ENCODE measurements at regions not wholly inside any gene's neighbourhood (a gene's known extent, or its start where the extent isn't known, plus 50 kb on each side); places are given as distances from the start of the nearest gene placed in this dataset.
"Not testable (repeated sequence)": the region's sequence is repeated elsewhere in the genome, so short reads cannot be mapped to it uniquely, and the experiment has no call there.

DNA sequence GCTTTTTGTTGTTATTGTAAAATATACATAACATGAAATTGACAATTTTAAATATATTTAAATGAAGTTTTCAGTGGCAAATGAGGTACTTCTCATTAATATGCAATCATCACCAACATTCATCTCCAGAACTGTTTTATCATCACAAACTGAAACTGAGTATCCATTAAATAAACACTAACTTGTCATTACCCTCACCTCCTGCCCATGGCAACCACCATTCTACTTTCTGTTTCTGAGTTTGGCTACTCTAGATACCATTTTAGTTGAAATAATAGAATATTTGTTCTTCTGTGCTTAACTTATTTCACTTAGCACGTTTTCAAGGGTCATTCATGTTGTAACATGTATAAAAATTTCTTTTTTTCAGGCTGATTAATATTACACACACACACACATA is 834.3 kb downstream of the PLOD2 start:
- TF ChIP-seq, protein P1, sequence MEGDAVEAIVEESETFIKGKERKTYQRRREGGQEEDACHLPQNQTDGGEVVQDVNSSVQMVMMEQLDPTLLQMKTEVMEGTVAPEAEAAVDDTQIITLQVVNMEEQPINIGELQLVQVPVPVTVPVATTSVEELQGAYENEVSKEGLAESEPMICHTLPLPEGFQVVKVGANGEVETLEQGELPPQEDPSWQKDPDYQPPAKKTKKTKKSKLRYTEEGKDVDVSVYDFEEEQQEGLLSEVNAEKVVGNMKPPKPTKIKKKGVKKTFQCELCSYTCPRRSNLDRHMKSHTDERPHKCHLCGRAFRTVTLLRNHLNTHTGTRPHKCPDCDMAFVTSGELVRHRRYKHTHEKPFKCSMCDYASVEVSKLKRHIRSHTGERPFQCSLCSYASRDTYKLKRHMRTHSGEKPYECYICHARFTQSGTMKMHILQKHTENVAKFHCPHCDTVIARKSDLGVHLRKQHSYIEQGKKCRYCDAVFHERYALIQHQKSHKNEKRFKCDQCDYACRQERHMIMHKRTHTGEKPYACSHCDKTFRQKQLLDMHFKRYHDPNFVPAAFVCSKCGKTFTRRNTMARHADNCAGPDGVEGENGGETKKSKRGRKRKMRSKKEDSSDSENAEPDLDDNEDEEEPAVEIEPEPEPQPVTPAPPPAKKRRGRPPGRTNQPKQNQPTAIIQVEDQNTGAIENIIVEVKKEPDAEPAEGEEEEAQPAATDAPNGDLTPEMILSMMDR (IDR thresholded peaks at IDR 0.05; ENCODE audit: unreplicated experiment in 3 of 3): no peak
- H3K36me3 Mint-ChIP-seq (ENCODE audit: low read depth): no peaks in the 10 kb centered on the region
- no peaks in the 10 kb centered on the region for H3K4me1 Mint-ChIP-seq
- H3K27ac Mint-ChIP-seq: no peak overlapping the region
- H3K9me3 Mint-ChIP-seq: no peaks in the 10 kb centered on the region
- no peaks in the 10 kb centered on the region for H3K27me3 Mint-ChIP-seq (ENCODE audit: low read depth)
- no peak overlapping the region for H3K4me3 Mint-ChIP-seq

DNA sequence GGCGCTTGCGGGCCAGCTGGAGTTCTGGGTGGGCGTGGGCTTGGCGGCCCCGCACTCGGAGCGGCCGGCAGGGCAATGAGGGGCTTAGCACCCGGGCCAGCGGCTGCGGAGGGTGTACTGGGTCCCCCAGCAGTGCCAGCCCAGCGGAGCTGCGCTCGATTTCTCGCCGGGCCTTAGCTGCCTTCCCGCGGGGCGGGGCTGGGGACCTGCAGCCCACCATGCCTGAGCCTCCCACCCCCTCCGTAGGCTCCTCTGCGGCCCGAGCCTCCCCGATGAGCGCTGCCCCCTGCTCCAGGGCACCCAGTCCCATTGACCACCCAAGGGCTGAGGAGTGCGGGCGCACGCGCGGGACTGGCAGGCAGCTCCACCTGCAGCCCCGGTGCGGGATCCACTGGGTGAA is 827.6 kb downstream of the PLOD2 start:
- H3K36me3 Mint-ChIP-seq (ENCODE audit: low read depth); H3K9me3 Mint-ChIP-seq; H3K4me3 Mint-ChIP-seq; H3K27me3 Mint-ChIP-seq (ENCODE audit: low read depth); H3K27ac Mint-ChIP-seq; H3K4me1 Mint-ChIP-seq: not testable (repeated sequence)

DNA sequence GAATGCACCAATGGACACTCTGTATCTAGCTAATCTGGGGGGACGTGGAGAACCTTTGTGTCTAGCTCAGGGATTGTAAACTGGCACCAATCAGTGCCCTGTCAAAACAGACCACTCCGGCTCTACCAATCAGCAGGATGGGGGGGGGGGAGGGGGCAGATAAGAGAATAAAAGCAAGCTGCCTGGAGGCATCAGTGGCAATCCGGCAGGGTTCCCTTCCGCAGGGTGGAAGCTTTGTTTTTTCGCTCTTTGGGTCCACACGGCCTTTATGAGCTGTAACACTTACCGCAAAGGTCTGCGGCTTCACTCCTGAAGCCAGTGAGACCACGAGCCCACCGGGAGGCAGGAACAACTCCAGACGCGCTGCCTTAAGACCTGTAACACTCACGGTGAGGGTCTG is 827.1 kb downstream of the PLOD2 start:
- Mint-ChIP-seq H3K36me3 (ENCODE audit: low read depth) (no peaks in the 10 kb centered on the region), H3K27me3 (ENCODE audit: low read depth) (peaks cover 5% of the 10 kb centered on the region), H3K4me1 (no peaks in the 10 kb centered on the region), H3K27ac (no peak overlapping the region), H3K4me3 (no peak overlapping the region), H3K9me3 (no peaks in the 10 kb centered on the region)
- TF ChIP-seq, protein P1 (IDR thresholded peaks at IDR 0.05; ENCODE audit: unreplicated experiment in 3 of 3): no peak

DNA sequence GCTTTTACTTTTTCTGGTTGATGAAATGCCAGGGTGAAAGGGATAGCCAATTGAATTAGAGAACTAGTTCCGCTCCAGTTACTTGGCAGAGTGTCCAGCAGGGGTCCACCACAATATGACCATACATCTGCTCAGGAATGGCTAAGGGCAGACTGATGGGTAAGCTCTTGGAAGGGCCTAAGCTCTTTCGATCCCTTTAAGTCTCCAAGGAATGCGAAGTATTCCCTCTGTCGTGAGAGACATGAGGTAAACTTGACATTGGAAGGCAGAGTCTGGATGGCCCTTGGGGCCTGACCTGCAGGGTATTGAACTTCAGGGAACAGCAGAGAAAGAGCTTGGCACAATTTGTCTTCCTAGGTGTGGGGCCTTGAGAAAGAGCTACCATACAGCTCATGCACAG is 805.8 kb downstream of the PLOD2 start:
- no peak overlapping the region for H3K4me3 Mint-ChIP-seq
- peaks cover 31% of the 10 kb centered on the region for H3K9me3 Mint-ChIP-seq
- TF ChIP-seq, protein P1 (IDR thresholded peaks at IDR 0.05; ENCODE audit: unreplicated experiment in 3 of 3): no peak
- H3K27me3 Mint-ChIP-seq (ENCODE audit: low read depth): no peaks in the 10 kb centered on the region
- peaks cover under 1% of the 10 kb centered on the region for H3K4me1 Mint-ChIP-seq
- peak overlapping the region in 1 of 3 experiments; percentile 54 for H3K27ac Mint-ChIP-seq
- peaks cover 3% of the 10 kb centered on the region for H3K36me3 Mint-ChIP-seq (ENCODE audit: low read depth)

DNA sequence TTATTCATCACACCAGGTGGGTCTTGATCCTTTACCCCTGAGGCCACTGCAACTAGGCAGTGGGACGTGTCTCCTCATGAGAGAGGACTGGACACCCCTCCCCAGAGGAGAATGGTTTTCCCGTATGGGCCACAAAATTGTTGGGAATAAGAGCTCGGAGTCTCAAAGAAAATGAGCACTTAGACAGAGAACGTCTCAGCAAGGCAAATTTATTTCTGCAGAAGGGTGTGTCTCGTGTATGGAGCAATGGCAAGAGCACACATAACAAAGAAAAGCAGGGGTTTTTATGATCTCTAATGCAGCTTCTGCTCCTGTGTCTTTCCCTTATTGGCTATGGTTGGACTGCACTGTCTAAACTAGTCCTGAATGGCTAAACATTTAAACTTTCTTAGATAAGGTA is 803.5 kb downstream of the PLOD2 start:
- Mint-ChIP-seq H3K4me1 (no peaks in the 10 kb centered on the region), H3K36me3 (ENCODE audit: low read depth) (peaks cover 3% of the 10 kb centered on the region), H3K4me3 (no peak overlapping the region)

DNA sequence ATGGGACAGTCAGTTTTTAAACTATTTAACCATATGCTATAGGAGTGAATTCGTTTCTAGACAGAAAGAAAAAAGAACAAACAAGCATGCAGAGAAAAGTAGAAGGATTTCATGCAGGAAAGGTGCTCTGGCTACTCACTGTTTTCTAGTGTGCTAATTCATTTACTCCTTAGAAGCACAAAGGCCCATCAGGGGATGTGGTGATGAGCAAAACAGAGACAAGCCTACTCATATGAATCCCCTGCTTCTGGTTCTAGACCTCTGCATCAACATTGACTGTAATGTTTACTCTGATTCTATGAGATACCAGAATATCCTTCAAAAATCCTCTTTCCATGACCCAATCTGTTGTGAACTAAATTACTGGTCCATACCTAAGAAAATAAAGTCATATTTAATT is 801.9 kb downstream of the PLOD2 start:
- peaks cover 31% of the 10 kb centered on the region for H3K9me3 Mint-ChIP-seq
- no peak overlapping the region for H3K4me3 Mint-ChIP-seq
- H3K27ac Mint-ChIP-seq: no peak overlapping the region
- peaks cover 1% of the 10 kb centered on the region for H3K36me3 Mint-ChIP-seq (ENCODE audit: low read depth)
- H3K27me3 Mint-ChIP-seq (ENCODE audit: low read depth): no peaks in the 10 kb centered on the region
- no peaks in the 10 kb centered on the region for H3K4me1 Mint-ChIP-seq
- TF ChIP-seq, protein P1 (IDR thresholded peaks at IDR 0.05; ENCODE audit: unreplicated experiment in 3 of 3): no peak

More for the DNA sequence above, 803.5 kb downstream of the PLOD2 start:
- Mint-ChIP-seq H3K27me3 (ENCODE audit: low read depth) (no peaks in the 10 kb centered on the region), H3K27ac (peak overlapping the region in 2 of 3 experiments; percentile 48 to 56), H3K9me3 (peaks cover 34% of the 10 kb centered on the region)
- TF ChIP-seq, protein P1 (IDR thresholded peaks at IDR 0.05; ENCODE audit: unreplicated experiment in 3 of 3): no peak
